ENCODE measurements at regions not wholly inside any gene's neighbourhood (a gene's known extent, or its start where the extent isn't known, plus 50 kb on each side); places are given as distances from the start of the nearest gene placed in this dataset.

DNA sequence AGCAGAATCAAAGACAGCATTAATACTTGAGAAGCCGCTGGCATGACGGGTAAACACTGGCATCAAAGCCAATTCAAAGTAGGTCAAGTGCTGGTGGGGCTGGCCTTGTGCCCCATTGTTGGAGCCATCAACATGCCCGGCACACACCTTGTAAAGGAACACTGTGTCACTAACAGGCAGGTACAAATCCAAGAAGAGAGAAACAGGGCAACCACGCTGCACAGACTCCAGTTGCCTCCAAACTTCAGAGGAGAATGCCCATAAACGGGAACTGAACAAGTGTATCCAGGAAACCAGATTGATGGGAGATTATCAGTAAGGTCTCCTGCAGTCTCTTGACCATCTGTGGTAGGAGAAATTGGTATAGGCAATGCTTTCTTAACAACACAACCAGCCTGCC, 127.0 kb upstream of the STXBP5 start:
- DNase-seq (ENCODE audit: low read depth): no peak

DNA sequence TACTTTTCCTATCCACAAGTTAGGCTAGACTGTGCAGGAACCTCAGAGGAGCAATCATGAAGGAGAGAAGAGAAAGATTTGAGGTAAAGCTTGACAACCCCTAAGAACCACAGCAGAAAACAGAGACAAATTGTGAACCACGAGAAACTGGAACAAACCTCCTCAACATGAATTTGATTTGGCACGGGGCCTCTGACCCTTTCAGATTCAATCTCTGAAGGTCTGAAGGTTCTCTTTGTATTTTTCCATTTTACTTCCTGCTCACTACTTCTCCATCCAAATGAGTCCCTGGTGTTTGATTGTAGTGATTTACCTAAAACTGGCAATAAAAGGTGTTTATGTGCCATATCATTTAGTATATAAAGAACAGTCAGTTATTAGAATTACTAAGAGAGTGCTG, 126.1 kb upstream of the STXBP5 start:
- DNase-seq (ENCODE audit: low read depth): no peak

- no peak for DNase-seq (ENCODE audit: low read depth)
These were observed 125.6 kb upstream of the STXBP5 start for GRCh38 chr6:147078602-147079001.

- no peak for DNase-seq (ENCODE audit: low read depth)
These were observed 124.0 kb upstream of the STXBP5 start for GRCh38 chr6:147080225-147080624.

DNA sequence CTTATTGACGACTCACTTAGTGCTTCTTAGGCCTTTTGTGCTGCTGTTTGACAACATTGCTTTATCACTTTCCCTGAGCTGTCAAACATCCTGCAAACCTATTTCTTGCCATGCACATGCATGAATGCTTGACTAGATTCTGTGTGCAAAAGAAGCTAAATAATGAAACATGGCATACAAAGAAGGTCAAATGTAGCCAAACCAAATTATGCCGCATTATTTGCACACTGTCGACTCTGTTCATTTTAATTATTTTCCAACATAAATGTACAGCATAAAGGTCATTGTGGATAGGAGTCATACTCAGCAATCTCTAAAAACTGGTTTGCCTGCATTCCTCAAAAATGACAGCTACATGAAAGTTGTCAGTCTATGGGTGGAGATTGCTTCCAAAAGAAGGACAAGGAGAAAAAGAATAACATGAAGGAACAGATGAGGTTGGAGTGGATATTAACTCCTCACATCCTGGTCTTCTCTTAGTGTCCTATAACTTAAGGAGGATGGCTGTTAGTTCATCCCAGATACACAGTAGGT, 123.1 kb upstream of the STXBP5 start:
- no peak for DNase-seq (ENCODE audit: low read depth)

GRCh38 chr6:147087641-147088040, 116.6 kb upstream of the STXBP5 start:
- no peak for DNase-seq (ENCODE audit: low read depth)

GRCh38 chr6:147088861-147089260, 115.4 kb upstream of the STXBP5 start:
- DNase-seq (ENCODE audit: low read depth): no peak

DNA sequence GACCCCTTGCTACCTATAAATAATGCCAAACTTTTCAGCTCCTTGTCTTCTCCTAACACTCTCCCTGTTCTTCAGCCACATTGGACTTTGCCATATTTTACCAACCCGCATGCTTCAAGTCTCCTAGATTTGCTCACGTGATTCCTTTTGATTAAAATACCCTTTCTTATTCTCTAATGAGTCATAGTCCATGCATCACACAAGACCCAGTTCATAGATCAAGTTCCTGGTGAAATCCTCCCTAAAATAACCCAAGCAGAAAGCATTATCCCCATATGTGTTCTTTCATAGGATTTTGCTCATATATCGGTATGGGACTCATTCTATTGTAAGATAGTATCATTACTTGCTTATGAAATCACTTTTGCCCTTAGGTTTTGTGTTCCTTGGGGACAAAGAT, 108.9 kb upstream of the STXBP5 start:
- no peak for DNase-seq (ENCODE audit: low read depth)

DNA sequence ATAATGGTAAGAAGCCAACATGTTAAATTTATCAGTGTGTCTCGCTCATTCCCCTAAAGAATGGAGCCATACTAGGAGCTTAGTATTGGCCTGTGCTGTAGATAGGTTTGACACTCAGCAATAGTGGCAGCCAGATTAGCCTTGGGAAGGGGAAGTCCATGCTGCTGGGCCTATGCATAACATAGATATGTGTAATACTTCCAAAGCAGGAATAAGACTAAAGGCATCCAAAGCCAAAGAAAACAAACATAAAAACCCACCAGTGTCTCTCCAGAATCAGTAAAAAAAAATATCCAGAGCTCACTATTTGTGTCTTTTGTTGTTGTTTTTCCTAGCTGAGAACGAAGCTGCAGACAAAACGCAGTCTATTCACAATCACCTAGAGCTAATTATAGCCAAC, 104.2 kb upstream of the STXBP5 start:
- DNase-seq (ENCODE audit: low read depth): no peak

DNA sequence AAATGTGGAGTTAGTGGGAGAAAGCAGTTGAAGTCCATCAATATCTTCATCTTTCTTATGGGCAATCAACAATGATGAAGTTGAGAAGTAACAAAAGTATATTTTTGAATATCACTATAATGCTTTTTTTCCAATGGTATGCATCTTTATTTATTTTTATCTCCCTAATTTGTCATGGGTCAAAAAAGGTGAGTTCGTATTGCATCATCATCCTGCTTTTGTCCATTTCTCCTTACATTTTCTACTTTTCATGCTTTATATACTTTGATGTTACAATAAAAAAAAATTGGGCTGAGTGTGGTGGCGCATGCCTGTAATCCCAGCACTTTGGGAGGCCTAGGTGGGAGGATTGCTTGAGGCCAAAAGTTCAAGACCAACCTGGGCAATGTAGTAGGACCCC, 101.2 kb upstream of the STXBP5 start:
- no peak for DNase-seq (ENCODE audit: low read depth)

DNA sequence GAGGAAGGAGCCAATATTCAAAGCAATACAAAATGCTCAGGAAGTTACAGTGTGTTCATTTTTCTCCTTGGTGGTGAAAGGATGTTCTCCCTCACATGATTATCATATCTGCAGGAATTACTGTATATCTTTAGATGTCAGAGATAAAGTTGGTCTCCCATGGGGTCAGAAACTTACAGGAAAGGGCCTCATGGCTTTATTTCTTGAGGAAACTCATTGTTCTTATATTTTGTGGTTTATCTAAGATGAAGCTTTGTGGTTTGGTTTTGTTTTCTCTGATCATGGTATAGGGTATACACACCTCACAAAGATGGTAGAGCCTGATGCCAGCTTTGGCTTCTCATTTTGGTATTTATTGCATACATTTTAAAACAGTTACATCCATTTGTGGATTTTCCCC, 100.5 kb upstream of the STXBP5 start:
- DNase-seq (ENCODE audit: low read depth): no peak

DNA sequence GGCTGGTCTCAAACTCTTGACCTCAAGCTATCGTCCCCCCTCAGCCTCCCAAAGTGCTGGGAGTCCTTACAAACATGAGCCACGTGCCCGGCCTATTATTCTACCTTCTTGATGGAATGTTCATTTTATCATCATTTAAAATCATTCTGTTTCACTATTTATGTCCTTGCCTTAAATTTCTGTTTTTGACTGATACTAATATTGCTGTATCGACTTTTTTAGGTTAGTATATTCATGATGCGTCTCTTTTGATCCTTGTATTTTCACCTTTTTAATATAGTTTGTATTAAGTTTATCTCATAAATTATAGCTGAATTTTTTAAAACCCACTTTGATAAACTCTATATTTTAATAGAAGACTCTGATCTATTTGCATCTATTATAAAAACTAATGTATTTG, 98.4 kb upstream of the STXBP5 start:
- DNase-seq (ENCODE audit: low read depth): no peak

DNA sequence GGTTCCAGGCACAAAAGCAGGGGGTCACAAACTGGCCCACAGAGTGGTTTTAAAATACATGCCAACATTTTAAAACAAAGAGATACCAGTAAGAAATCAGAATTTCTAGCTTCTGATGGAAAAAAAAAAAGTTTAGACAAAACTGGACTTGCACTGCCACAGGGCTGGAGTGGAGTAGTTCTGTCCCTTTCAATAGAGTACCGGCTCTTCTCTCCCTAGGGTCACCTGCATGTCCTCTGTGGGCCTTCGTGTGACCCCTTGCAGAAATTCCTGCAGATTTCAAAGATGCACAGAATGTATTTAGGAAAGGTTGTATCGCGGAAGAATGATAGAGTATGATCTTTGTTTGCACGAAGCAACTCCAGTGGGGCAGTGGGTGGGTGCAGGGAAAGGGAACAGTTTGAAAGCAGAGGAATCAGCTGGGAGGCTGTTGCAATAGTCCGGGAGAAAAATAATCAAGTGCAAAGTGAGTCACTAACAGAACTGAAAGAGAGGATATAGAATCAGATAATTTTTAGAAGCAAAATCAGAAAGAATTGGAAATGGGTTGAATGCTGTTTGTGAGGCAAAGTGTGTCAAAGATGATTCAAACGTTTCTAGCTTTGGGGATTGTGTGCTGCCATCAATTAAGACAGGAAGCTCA, 97.3 kb upstream of the STXBP5 start:
- no peak for DNase-seq (ENCODE audit: low read depth)

DNA sequence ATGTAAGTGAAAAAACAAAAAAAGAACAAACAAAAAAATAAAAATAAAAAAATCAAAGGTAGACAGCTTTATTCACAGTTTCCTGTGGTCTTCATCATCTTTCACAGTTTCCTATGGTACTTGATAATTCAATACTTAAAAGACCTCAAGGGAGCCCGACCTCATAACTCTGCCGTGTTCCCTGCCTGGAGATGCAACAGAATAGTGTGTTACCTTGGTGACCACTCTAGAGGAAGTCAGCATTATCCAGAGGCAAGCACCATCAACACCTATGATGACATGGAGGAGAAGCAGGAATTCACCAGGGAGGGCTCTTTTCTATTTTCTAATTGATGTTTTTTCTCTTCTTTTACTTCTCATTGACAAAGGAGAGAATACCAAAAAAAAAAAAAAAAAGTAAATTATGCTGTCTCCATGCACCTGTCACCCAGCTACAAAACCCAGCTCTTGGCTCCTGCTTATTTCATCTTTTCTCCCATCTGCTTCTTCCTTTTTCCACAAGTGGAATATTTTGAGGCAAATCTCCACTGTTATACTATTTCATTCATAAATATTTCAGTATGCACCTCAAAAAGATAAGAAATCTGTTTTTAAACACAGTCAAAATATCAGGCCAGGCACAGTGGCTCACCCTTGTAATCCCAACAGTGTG, 95.8 kb upstream of the STXBP5 start:
- no peak for DNase-seq (ENCODE audit: low read depth)

- DNase-seq (ENCODE audit: low read depth): no peak
These were observed 94.5 kb upstream of the STXBP5 start for GRCh38 chr6:147109707-147110106.

- no peak for DNase-seq (ENCODE audit: low read depth)
These were observed 88.2 kb upstream of the STXBP5 start for GRCh38 chr6:147116056-147116455.

DNA sequence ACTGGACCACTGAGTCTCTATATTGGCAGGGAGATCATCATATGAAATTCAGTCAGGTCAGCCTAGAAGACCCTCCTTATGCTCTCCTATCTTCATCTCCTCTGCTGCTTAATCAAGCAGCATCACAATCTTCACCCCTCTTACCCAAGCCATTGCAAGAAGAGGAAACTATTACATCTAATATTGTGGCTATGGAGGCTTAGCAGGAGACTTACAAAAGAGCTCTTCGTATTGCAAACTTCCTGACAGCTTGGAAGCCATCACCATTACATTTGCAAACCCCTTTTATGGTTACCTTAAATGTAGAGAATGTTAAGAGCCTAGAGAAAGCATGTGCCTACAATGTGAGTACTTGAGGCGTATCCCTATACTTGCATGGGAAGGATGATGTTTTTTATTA, 87.2 kb upstream of the STXBP5 start:
- no peak for DNase-seq (ENCODE audit: low read depth)

GRCh38 chr6:147117580-147117979, 86.6 kb upstream of the STXBP5 start:
- no peak for DNase-seq (ENCODE audit: low read depth)

DNA sequence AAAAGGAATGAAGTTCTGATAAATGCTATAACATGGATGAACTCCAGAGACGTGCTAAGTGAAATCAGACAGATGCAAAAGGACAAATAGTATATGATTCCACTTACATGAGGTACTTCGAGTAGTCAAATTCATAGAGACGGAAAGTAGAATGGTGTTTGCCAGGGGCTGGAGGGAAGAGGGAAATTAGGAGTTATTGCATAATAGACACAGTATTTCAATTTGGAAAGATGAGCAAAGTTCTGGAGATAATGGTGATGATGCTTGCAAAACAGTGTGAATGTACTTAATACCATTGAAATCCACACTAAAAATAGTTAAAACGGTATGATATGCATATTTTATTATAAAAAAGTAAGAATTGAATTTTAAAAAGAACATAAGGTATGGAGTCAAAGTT, 84.9 kb upstream of the STXBP5 start:
- no peak for DNase-seq (ENCODE audit: low read depth)

DNA sequence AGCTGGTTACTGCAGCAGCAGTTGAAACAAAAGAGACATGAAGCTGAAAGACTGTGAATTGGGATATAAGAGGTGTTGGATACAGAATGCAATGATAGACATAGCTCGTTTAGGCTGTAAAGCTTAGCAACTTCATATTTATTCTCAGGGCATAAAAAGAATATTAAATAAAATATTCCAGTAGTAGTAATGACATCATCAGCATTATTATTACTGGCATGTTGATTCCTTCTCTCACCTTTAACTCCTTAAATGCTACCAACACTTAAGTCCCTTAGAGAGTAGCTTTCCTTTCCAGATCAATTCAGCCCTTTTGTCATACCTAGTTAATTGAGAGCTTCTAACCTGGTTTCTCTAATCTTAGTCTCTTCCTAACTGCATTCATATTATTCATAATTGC, 81.4 kb upstream of the STXBP5 start:
- no peak for DNase-seq (ENCODE audit: low read depth)

- DNase-seq (ENCODE audit: low read depth): no peak
These were observed 77.6 kb upstream of the STXBP5 start for GRCh38 chr6:147126618-147127022.

GRCh38 chr6:147127587-147127986, 76.6 kb upstream of the STXBP5 start:
- no peak for DNase-seq (ENCODE audit: low read depth)

DNA sequence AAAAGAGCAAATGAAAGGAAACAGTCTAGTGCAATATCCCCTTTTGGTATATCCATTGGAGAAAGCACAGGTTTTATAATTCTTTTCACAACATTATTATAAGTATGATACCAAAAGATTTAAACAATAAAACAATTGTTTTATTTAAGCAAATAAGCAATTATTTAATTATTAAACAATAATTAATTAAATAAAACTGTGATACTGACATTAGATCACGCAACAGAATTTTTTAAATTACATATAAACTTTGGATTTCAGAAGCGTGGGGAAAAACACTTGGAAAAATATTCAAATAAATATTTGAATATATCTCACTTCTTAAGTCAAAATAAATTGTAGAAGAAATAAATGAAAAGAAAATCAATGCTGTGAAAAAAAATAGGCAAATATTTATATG, 76.2 kb upstream of the STXBP5 start:
- no peak for DNase-seq (ENCODE audit: low read depth)
